Endothelial cell (in vitro differentiated cells): ENCODE measurements at regions not wholly inside any gene's neighbourhood (a gene's known extent, or its start where the extent isn't known, plus 50 kb on each side); places are given as distances from the start of the nearest gene placed in this dataset.

ENCODE experiments used
- DNase-seq: peaks from one replicate; pipeline ENCODE4 v3.0.0; 2021; ENCODE audit warnings: low spot score
- H3K27ac Mint-ChIP-seq: one replicate; pipeline ENCODE4 v1.8.0; 2021; ENCODE audit warnings: mixed read lengths, inconsistent platforms; ENCODE audit not compliant: unreplicated experiment
- H3K27me3 Mint-ChIP-seq: one replicate; pipeline ENCODE4 v1.8.0; 2021; ENCODE audit warnings: mild to moderate bottlenecking, moderate library complexity, mixed read lengths, inconsistent platforms; ENCODE audit not compliant: unreplicated experiment
- H3K36me3 Mint-ChIP-seq: one replicate; pipeline ENCODE4 v1.8.0; 2021; ENCODE audit warnings: mild to moderate bottlenecking, low read depth, mixed read lengths, inconsistent platforms; ENCODE audit not compliant: unreplicated experiment
- H3K4me1 Mint-ChIP-seq: one replicate; pipeline ENCODE4 v1.8.0; 2021; ENCODE audit warnings: mild to moderate bottlenecking, mixed read lengths, inconsistent platforms; ENCODE audit not compliant: unreplicated experiment
- H3K4me3 Mint-ChIP-seq: one replicate; pipeline ENCODE4 v1.8.0; 2021; ENCODE audit warnings: mild to moderate bottlenecking, mixed read lengths, inconsistent platforms; ENCODE audit not compliant: unreplicated experiment
- H3K9me3 Mint-ChIP-seq: one replicate; pipeline ENCODE4 v1.8.0; 2021; ENCODE audit warnings: mixed read lengths, inconsistent platforms; ENCODE audit not compliant: unreplicated experiment
- TF ChIP-seq, protein P1 (sequence below): fragments of 200-600 bp; sonication (generic); IDR thresholded peaks from one replicate; pipeline ENCODE4 v1.5.0; 2021; ENCODE audit warnings: antibody characterized with exemption; ENCODE audit not compliant: unreplicated experiment

DNA sequence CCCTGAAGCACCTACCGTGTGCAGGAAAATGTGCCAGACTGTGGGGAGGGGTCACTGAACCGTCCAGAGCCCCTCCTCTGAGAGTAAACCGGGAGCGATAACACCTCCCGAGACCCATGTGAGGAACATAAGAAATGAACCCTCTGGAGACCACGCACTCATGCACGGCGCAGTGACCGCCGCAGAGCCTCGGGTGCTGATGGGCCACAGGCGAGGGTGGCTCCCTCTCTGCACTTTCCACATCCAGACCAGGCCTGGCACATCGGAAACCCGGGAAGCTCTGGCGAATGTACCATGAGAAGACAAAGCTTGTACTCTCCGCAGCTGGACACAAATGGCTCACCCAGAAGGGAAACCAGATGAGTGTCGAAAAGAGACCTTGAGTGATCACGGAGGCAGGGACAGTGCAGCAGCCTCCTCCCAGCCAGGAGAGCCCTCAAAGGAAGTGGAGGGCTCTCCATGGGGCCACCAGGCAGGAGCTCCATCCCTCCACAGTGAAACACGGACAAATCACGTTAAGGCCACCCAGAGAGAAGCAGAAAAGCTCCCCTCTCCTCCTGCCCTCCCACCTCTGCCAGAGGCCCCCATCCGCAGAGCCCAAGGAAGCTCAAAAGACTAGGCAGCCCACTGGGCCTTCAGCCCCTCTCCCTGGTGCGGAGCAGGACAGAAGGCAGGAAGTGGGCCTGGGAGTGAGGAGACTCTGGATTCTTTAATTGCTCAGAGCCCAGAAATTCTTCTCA lies 178.1 kb upstream of the PPP2R2D start:
- DNase-seq: no peak
- H3K27ac Mint-ChIP-seq: no peak overlapping the region
- H3K9me3 Mint-ChIP-seq: no peaks in the 10 kb centered on the region
- peaks cover 8% of the 10 kb centered on the region for H3K4me1 Mint-ChIP-seq
- H3K27me3 Mint-ChIP-seq: peaks cover 7% of the 10 kb centered on the region
- TF ChIP-seq, protein P1, sequence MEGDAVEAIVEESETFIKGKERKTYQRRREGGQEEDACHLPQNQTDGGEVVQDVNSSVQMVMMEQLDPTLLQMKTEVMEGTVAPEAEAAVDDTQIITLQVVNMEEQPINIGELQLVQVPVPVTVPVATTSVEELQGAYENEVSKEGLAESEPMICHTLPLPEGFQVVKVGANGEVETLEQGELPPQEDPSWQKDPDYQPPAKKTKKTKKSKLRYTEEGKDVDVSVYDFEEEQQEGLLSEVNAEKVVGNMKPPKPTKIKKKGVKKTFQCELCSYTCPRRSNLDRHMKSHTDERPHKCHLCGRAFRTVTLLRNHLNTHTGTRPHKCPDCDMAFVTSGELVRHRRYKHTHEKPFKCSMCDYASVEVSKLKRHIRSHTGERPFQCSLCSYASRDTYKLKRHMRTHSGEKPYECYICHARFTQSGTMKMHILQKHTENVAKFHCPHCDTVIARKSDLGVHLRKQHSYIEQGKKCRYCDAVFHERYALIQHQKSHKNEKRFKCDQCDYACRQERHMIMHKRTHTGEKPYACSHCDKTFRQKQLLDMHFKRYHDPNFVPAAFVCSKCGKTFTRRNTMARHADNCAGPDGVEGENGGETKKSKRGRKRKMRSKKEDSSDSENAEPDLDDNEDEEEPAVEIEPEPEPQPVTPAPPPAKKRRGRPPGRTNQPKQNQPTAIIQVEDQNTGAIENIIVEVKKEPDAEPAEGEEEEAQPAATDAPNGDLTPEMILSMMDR: no peak
- no peak overlapping the region for H3K4me3 Mint-ChIP-seq
- no peaks in the 10 kb centered on the region for H3K36me3 Mint-ChIP-seq

DNA sequence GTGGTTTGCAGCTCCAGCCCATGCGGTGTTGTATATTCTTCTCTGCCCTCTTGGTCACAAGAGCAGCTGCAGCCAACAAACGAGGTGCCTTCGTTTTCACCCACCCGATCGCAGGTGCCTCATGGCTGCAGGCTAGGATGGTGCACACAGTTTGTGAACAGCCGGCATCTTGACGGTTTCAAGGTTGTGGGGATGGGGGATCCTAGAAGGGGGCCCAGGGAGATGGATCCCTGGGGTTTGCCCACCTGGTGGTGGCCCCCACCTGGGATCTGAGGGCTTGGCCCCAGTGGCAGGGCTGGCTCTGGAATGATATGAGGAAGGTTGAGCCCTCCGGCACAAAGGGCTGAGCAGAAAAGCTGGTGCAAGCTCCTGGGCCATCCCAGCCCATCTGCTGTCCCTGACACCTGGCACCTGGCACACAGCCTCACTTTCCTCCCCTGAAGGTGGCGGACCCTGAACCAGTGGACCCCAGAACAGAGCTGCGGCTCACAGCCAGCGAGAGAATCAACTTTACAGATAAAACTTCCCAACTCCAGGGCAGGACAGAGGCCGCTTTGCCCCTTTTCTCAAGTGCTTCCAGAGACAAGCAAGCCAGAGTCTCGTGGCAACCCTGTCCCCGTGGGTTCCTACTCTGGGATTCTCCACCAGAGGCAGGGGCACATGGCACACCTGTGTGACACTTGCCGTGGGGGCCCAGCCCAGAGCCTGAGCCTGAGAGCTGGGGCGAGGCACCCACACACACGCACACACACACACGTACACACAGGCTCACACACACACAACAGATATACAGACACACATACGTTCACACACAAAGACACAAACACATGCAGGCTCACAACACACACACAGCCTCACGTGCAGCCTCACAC lies 177.3 kb upstream of the PPP2R2D start:
- no peak for DNase-seq
- Mint-ChIP-seq H3K27me3 (peaks cover 7% of the 10 kb centered on the region), H3K4me1 (peaks cover 8% of the 10 kb centered on the region), H3K36me3 (no peaks in the 10 kb centered on the region), H3K27ac (no peak overlapping the region), H3K4me3 (no peak overlapping the region), H3K9me3 (no peaks in the 10 kb centered on the region)
- TF ChIP-seq, protein P1: no peak

DNA sequence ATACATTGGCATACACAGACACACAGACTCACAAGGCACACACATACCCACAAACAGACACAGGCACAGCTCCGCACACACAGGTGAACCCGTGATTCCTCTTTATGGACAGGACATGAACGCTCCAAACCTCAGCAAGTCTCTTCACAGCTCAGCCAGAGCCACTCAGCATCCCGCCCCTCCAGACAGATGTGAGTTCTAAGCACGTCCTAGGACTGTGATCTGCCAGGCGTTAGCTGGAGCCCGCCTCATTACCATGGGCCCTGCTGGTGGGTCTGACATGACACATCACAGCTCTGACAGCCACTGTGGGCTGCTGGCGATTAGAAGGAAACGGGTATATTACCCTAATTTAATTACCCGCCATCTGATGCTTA lies 176.7 kb upstream of the PPP2R2D start:
- Mint-ChIP-seq H3K9me3 (no peaks in the 10 kb centered on the region), H3K36me3 (no peaks in the 10 kb centered on the region), H3K27ac (no peak overlapping the region), H3K4me1 (peaks cover 11% of the 10 kb centered on the region), H3K4me3 (no peak overlapping the region), H3K27me3 (peaks cover 7% of the 10 kb centered on the region)
- no peak for DNase-seq
- TF ChIP-seq, protein P1: no peak

DNA sequence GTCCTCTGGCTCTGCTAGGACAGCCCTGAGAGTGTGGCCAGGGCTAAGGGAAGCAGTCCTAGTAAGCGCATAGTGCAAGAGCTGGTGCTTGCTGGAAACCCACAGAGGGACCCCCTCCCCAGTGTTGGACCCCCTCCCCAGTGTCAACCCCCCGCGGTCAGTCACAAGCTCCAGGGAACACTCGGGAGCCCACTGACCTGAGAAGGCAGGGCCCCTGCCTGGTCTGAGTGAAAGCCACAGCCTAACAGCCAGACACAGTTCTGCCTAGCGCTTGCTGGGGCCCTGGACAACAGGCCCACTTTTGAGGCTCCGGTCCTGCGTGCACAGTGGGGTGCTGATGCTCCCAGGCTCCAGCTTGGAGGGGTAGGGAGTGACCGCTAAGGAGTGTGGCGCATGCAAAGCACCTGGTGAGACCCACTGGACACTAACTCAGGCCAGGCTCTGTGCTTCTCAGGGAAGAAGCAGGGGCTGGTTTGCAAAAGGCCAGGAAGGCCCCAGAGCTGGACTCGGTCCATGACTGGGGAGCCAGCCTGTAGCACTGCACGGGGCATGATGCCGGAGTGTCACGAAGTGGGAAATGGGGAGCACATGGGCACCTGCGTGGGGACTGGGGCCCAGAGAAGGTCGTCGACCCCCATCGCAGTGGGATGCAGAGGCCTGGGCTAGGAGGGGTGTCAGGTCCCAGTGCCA lies 175.8 kb upstream of the PPP2R2D start:
- Mint-ChIP-seq H3K27ac (no peak overlapping the region), H3K27me3 (peaks cover 7% of the 10 kb centered on the region), H3K4me1 (peaks cover 14% of the 10 kb centered on the region), H3K9me3 (no peaks in the 10 kb centered on the region), H3K4me3 (no peak overlapping the region), H3K36me3 (no peaks in the 10 kb centered on the region)
- TF ChIP-seq, protein P1: no peak
- DNase-seq: no peak
